HG02588 (cell line): ENCODE measurements at regions not wholly inside any gene's neighbourhood (a gene's known extent, or its start where the extent isn't known, plus 50 kb on each side); places are given as distances from the start of the nearest gene placed in this dataset.
"Not testable (repeated sequence)": the region's sequence is repeated elsewhere in the genome, so short reads cannot be mapped to it uniquely, and the experiment has no call there.

Source experiments
- ATAC-seq: cut with Tn5 transposase; IDR thresholded peaks from one replicate; pipeline ENCODE4 v1.9.1; 2021; ENCODE audit warnings: mild to moderate bottlenecking, moderate library complexity; ENCODE audit not compliant: unreplicated experiment

DNA sequence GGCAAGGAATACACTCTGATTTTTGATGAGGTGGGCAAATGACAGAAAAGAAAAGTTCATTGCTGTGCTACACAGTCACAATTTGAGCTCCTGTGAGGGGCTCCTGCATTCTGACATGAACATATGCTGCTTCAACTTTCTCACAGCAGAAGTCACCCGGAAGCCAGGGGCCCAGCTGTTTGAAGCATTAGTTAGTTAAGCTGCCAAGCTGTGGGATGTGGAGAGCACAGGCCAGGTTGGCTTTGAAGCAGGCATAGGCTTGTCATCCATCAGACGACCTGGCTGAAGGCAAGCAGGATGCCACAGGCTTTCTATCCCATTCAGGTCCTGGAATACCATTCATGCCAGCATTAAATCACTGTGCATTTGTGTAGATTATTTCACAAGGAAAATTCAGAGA lies 63.1 kb downstream of the MTNR1B start:
- ATAC-seq = no peak

- no peak for ATAC-seq
Observed at GRCh38 chr11:93033093-93033492, 63.6 kb downstream of the MTNR1B start.

- no peak for ATAC-seq
Observed at GRCh38 chr11:93034031-93034722, 64.7 kb downstream of the MTNR1B start.

GRCh38 chr11:93034723-93035039 lies 65.2 kb downstream of the MTNR1B start:
- ATAC-seq = no peak

GRCh38 chr11:93038521-93038920 lies 69.1 kb downstream of the MTNR1B start:
- ATAC-seq = no peak

DNA sequence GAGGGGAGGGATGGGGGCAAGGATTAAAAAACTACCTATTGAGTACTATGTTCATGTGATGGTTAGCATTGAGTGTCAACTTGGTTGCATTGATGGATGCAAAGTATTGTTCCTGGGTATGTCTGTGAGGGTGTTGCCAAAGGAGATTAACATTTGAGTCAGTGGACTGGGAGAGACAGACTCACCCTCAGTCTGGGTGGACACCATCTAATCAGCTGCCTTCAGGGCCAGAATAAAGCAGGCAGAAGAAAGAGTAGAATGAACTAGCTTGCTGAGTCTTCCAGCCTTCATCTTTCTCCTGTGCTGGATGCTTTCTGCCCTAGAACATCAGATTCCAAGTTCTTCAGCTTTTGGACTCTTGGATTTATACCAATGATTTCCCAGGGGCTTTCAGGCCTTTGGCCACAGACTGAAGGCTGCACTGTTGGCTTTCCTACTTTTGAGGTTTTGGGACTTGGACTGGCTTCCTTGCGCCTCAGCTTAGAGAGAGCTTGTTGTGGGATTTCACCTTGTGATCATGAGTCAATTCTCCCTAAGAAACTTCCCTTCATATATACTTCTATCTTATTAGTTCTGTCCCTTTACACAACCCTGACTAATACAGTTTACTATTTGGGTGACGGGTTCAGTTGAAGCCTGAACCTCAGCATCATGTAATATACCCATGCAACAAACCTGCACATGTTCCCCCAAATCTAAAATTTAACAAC lies 70.2 kb downstream of the MTNR1B start:
- no peak for ATAC-seq

GRCh38 chr11:93041682-93042081 lies 72.2 kb downstream of the MTNR1B start:
- ATAC-seq = no peak

GRCh38 chr11:93043186-93043585 lies 73.7 kb downstream of the MTNR1B start:
- ATAC-seq = not testable (repeated sequence)

DNA sequence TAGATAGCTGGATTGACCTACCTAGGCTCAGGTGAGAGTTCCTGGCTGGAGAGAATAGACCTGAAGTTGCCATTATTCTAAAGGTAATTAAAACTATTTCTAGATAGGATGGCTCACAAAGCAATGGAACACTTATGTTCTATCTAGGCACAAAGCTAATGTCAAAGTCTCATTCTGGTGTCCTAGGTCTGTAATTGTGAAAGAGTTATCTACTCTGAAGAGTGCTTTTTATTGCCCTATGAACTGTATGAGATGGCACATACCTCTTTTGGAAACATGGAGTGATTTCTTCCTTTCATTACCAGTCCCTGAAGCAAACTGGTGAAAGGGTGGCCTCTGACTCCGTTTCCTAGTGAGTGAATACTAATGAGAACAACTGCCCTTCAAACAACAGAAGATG lies 80.3 kb downstream of the MTNR1B start:
- no peak for ATAC-seq

DNA sequence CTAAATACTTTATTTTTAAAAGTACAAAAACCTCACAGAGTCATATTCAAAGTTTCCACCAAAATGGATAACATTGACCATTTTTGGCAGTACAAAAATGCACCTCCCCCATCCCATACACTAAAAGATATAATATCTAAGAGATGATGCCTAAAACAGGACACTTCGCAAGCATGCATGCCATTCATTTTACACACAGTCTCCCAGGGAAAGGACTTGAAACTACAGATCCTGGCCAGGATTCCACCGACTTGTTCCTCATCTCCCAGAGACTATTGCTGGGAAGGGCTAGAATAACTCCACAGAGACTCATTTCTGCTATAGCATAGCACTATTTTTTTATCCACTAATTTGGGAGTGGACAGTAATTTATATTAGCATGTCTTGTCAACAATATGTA lies 81.7 kb downstream of the MTNR1B start:
- ATAC-seq = no peak

GRCh38 chr11:93053864-93054263 lies 84.4 kb downstream of the MTNR1B start:
- no peak for ATAC-seq

DNA sequence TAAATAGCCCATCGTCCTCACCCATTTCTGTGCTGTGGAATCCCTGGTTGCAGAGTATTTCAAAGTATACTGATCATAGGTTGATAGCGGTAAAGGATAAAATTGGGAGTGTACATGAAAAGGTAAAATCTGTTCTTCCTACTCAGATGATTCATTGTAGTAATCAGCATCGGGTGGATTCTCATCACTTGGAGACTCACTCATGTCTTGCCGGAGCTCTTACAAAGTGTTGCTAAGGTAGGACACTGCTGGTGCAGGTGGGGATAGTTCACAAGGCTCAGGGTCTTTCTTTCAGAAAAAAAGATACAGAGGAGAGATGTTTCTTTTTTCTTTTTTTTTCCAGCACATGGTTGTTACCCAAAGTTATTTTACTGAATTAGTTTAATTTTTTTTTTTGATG lies 84.8 kb downstream of the MTNR1B start:
- no peak for ATAC-seq

DNA sequence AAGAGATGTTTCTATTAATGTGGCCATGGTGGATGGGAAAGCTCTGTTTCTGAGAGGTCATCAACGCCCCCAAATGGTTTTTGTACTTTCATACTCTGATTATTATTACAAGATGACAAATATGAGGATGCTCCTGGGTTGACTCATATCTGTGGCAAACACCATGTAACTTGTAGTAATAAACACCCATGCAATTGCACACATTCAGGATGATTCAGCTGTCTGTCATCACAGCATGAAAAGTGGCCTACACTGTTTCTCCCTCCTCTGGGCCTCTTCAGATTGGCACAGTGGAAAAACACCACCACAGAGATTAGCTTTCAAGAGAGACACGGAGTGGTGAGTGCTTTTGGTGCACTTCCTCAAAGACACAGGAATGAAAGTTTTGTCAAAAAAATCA lies 85.4 kb downstream of the MTNR1B start:
- peak; percentile 71 for ATAC-seq

GRCh38 chr11:93059117-93059957 lies 89.9 kb downstream of the MTNR1B start:
- ATAC-seq = no peak

- ATAC-seq = no peak
Observed at GRCh38 chr11:93063086-93063485, 93.6 kb downstream of the MTNR1B start.

DNA sequence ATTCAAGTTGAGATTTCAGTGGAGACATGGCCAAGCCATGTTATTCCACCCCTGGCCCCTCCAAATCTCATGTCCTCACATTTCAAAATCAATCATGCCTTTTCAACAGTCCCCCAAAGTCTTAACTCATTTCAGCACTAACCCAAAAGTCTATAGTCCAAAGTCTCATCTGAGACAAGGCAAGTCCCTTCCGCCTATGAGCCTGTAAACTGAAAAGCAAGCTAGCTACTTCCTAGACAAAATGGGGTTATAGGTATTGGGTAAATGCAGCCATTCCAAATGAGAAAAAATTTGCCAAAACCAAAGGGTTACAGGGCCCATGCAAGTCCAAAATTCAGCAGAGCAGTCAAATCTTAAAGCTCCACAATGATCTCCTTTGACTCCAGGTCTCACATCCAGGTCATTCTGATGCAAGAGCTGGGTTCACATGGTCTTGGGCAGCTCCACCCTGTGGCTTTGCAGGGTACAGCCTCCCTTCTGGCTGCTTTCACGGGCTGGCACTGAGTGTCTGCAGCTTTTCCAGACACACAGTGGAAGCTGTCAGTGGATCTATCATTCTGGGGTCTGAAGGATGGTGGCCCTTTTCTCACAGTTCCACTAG lies 95.7 kb downstream of the MTNR1B start:
- not testable (repeated sequence) for ATAC-seq

DNA sequence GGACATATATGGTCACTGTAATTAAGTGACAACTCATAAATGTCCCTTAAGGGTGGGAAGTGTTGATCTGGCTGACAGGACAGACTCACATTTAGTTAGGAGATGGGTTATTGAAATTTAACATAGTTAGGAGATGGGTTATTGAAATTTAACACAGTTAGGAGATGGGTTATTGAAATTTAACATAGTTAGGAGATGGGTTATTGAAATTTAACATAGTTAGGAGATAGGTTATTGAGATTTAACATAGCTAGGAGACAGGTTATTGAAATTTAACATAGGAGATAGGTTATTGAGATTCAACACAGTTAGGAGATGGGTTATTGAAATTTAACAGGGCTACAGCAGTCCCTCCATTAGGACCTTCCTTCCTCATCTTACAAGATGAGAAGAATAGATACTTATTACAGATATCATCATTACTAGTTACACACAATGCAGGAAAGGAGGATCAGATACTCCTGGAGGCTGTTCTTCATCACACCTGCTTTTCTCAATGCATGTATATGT lies 98.5 kb downstream of the MTNR1B start:
- no peak for ATAC-seq

- no peak for ATAC-seq
Observed at GRCh38 chr11:93072229-93072914, 102.9 kb downstream of the MTNR1B start.

- no peak for ATAC-seq
Observed at GRCh38 chr11:93073026-93073425, 103.6 kb downstream of the MTNR1B start.

DNA sequence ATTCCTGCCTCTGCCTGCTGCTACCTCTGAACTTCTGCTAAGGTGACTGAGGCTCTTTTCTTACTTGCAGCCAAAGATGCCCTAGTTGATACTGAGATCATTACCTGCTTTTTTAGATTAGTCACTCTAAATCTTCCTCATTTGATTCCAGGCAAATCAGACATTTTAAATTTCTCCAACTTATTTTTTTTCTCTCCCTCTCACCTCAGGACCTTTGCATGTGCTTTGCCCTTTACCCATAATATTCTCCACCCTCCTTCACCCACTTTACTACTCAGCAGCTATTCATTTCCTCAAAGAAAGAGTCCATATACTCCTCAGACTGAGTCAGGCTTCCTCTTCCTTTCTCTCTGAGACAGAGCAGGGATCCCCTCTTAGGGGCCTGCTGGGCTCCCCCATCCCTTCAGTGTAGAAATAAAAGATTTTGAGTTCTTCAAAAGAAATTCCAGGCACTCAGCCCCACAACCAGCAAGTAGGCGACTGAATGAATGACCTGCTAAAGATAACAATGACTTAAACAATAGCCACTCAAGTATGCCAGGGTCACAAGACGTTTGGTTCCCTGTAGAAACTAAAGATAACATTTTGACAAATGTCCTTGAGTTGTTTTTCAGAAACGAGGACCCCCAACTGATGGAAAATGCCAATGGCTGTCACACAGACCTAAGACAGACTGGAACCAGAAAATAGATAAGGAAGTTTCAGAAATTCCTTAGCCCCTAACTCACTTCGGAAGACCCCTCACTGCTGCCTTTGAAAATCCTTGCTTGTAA lies 104.2 kb downstream of the MTNR1B start:
- ATAC-seq = no peak
